MM.1S (cell line): ENCODE measurements at regions not wholly inside any gene's neighbourhood (a gene's known extent, or its start where the extent isn't known, plus 50 kb on each side); places are given as distances from the start of the nearest gene placed in this dataset.

ENCODE experiments used
- DNase-seq: peaks from one replicate; pipeline ENCODE4 v3.0.0-alpha.2; 2015
- H2AFZ ChIP-seq: fragments of 300-600 bp; sonication (generic); 2 replicates; pipeline ENCODE4 v1.6.0; 2016; ENCODE audit warnings: antibody characterized with exemption, low read length
- H3F3A ChIP-seq: fragments of 300-600 bp; sonication (generic); 2 replicates; pipeline ENCODE4 v1.6.1; 2016; ENCODE audit warnings: mild to moderate bottlenecking, antibody characterized with exemption, low read length, moderate library complexity, mixed read lengths; ENCODE audit not compliant: insufficient read depth
- H3K27ac ChIP-seq: fragments of 300-600 bp; sonication (generic); 2 replicates; pipeline ENCODE4 v1.5.1; 2016; ENCODE audit warnings: mild to moderate bottlenecking, low read length
- H3K27me3 ChIP-seq: fragments of 300-600 bp; sonication (generic); replicated peaks from 2 replicates; pipeline ENCODE4 v1.6.0; 2016; ENCODE audit warnings: low read length; ENCODE audit not compliant: insufficient read depth
- H3K36me3 ChIP-seq: fragments of 300-600 bp; sonication (generic); replicated peaks from 2 replicates; pipeline ENCODE4 v1.6.1; 2016; ENCODE audit warnings: mild to moderate bottlenecking, low read length, mixed read lengths; ENCODE audit not compliant: insufficient read depth
- H3K4me1 ChIP-seq: fragments of 300-600 bp; sonication (generic); 2 replicates; pipeline ENCODE4 v1.6.1; 2016; ENCODE audit warnings: low read length, mixed read lengths
- H3K4me2 ChIP-seq: fragments of 300-600 bp; sonication (generic); 2 replicates; pipeline ENCODE4 v1.6.0; 2016; ENCODE audit warnings: low read depth, low read length
- H3K4me3 ChIP-seq: fragments of 300-600 bp; sonication (generic); 2 replicates; pipeline ENCODE4 v1.5.1; 2016; ENCODE audit warnings: low read length, mixed read lengths
- H3K79me2 ChIP-seq: fragments of 300-600 bp; sonication (generic); 2 replicates; pipeline ENCODE4 v1.6.1; 2016; ENCODE audit warnings: mixed run types, low read length, mixed read lengths
- H3K9ac ChIP-seq: fragments of 300-600 bp; sonication (generic); 2 replicates; pipeline ENCODE4 v1.6.1; 2016; ENCODE audit warnings: low read length, mixed read lengths
- H3K9me2 ChIP-seq: fragments of 300-600 bp; sonication (generic); replicated peaks from 2 replicates; pipeline ENCODE4 v1.6.1; 2016; ENCODE audit warnings: mild to moderate bottlenecking, low read length, mixed read lengths; ENCODE audit not compliant: insufficient read depth
- H3K9me3 ChIP-seq: fragments of 300-600 bp; sonication (generic); replicated peaks from 2 replicates; pipeline ENCODE4 v1.6.1; 2016; ENCODE audit warnings: mild to moderate bottlenecking, low read length, mixed read lengths; ENCODE audit not compliant: insufficient read depth
- H4K20me1 ChIP-seq: fragments of 300-600 bp; sonication (generic); 2 replicates; pipeline ENCODE4 v1.6.1; 2016; ENCODE audit warnings: mild to moderate bottlenecking, low read length, moderate library complexity, mixed read lengths; ENCODE audit not compliant: insufficient read depth
- CTCF ChIP-seq: fragments of 300-600 bp; sonication (generic); IDR thresholded peaks from 2 replicates; pipeline ENCODE4 v1.5.1; 2016; ENCODE audit warnings: antibody characterized with exemption, low read length, mixed read lengths
- EZH2 ChIP-seq: fragments of 300-600 bp; sonication (generic); optimal IDR thresholded peaks from 2 replicates; pipeline ENCODE3; 2017; ENCODE audit warnings: low read depth, mild to moderate bottlenecking, antibody characterized with exemption, low read length, mixed read lengths
- EZH2phosphoT487 ChIP-seq: fragments of 300-600 bp; sonication (generic); IDR thresholded peaks from 2 replicates; pipeline ENCODE4 v1.6.1; 2018; ENCODE audit warnings: antibody characterized with exemption, low read length

DNA sequence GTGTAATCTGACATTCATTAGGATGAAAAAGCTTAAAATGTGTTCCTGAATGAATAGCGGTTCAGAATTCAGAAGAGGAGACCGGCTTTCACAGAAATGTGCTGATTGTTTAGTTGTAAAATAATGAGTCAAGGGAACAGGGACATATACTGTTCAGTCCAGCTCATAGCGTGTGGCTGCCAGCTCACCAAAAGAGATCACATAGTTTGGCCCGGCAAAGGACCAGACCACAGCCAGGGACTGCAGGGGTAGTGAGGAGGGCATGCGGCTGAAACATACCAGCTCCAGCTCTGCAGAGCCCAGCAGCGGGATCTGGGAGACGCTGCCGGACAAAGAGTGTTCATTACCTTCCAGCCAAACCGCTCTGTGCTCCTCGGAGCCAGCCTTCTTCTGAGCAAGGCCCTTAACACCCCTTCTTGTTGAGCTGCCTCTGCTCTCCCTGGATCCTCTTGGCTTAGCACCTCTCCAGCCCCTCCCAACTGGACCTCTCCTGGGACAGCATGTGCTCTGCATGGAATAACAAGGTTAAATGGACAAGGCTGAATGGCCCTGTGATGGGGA, 116.8 kb upstream of the CNTLN start:
- H3K36me3 ChIP-seq, result no peaks in the 10 kb centered on the region
- no peak overlapping the region for H3K4me2 ChIP-seq
- no peaks in the 10 kb centered on the region for H3K9me2 ChIP-seq
- H2AFZ ChIP-seq, result no peak overlapping the region
- no peak for DNase-seq
- no peaks in the 10 kb centered on the region for H3K27me3 ChIP-seq
- no peaks in the 10 kb centered on the region for H4K20me1 ChIP-seq
- H3K27ac ChIP-seq, result no peak overlapping the region
- no peaks in the 10 kb centered on the region for H3K9me3 ChIP-seq
- no peak overlapping the region for H3K4me3 ChIP-seq
- no peak for TF ChIP-seq CTCF
- TF ChIP-seq EZH2phosphoT487, result no peak
- no peak for TF ChIP-seq EZH2
- no peaks in the 10 kb centered on the region for H3K79me2 ChIP-seq
- no peaks in the 10 kb centered on the region for H3K4me1 ChIP-seq
- H3F3A ChIP-seq, result no peaks in the 10 kb centered on the region
- H3K9ac ChIP-seq, result no peak overlapping the region

DNA sequence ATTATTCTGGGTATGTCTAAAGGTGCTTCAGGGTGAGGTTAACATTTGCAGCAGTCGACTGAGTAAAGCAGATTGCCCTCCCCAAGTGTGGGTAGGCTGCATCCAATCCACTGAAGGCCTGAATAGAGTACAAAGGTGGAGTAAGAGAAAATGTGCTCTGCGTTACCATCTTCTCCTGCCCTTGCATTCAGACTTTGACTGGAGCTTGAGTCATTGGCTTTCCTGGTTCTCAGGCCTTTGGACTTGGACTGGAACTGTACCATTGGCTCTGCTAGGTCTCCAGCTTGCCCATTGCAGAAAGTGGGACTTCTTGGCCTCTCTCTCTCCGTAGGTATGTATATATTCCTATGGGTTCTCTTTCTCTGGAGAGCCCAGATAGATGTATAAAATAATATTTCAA, 120.9 kb upstream of the CNTLN start:
- no peak for DNase-seq
- TF ChIP-seq EZH2phosphoT487 (no peak), CTCF (no peak), EZH2 (no peak)
- Histone ChIP-seq H3K79me2 (no peaks in the 10 kb centered on the region), H3K9me3 (no peaks in the 10 kb centered on the region), H3K9ac (no peak overlapping the region), H4K20me1 (no peaks in the 10 kb centered on the region), H3K4me1 (no peaks in the 10 kb centered on the region), H3K27me3 (no peaks in the 10 kb centered on the region), H3K4me3 (no peak overlapping the region), H2AFZ (no peak overlapping the region), H3K4me2 (no peak overlapping the region), H3F3A (no peaks in the 10 kb centered on the region), H3K36me3 (no peaks in the 10 kb centered on the region), H3K27ac (no peak overlapping the region), H3K9me2 (no peaks in the 10 kb centered on the region)

DNA sequence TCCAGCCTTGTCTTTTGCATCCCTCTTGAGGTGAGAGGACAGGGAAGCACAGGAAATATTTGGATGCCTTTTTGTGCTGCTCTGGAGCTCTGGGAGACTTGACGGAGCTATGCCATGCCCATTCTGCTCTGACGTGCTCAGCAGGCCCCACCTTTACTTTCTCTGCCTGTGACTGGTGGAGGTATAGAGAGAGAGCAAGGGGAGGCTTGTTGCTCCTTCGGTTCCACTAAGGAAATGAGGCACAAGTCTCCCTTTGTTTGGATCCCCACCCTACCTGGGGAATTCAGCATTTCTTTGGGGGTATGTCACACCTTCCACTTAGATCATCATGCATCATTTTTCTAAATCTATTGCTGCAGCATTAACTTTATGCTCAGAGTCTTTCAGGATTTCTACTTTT, 121.8 kb upstream of the CNTLN start:
- no peaks in the 10 kb centered on the region for H3K79me2 ChIP-seq
- no peak overlapping the region for H3K4me3 ChIP-seq
- no peak for DNase-seq
- no peaks in the 10 kb centered on the region for H3F3A ChIP-seq
- H3K4me2 ChIP-seq, result no peak overlapping the region
- H3K4me1 ChIP-seq, result no peaks in the 10 kb centered on the region
- H3K9ac ChIP-seq, result no peak overlapping the region
- H4K20me1 ChIP-seq, result no peaks in the 10 kb centered on the region
- TF ChIP-seq CTCF, result no peak
- TF ChIP-seq EZH2phosphoT487, result no peak
- no peak for TF ChIP-seq EZH2
- no peaks in the 10 kb centered on the region for H3K9me2 ChIP-seq
- no peaks in the 10 kb centered on the region for H3K9me3 ChIP-seq
- H3K27me3 ChIP-seq, result no peaks in the 10 kb centered on the region
- no peaks in the 10 kb centered on the region for H3K36me3 ChIP-seq
- no peak overlapping the region for H3K27ac ChIP-seq
- H2AFZ ChIP-seq, result no peak overlapping the region
